ENCODE measurements at regions not wholly inside any gene's neighbourhood (a gene's known extent, or its start where the extent isn't known, plus 50 kb on each side); places are given as distances from the start of the nearest gene placed in this dataset.

- Histone ChIP-seq H3K9ac (ENCODE audit: low read length) (no peak overlapping the region), H3K4me3 (ENCODE audit: low read length) (no peak overlapping the region), H3K4me1 (ENCODE audit: control insufficient read depth, insufficient read depth, low read length) (no peaks in the 10 kb centered on the region), H3K27me3 (ENCODE audit: control insufficient read depth, insufficient read depth, low read length) (no peaks in the 10 kb centered on the region), H3K36me3 (ENCODE audit: control insufficient read depth, insufficient read depth, low read length) (no peaks in the 10 kb centered on the region), H3K27ac (ENCODE audit: low read depth, low read length) (no peak overlapping the region)
Measured at GRCh38 chr1:106480629-106481028, 575.8 kb upstream of the PRMT6 start.

GRCh38 chr1:106492880-106493279, 563.6 kb upstream of the PRMT6 start:
- Histone ChIP-seq H3K27ac (ENCODE audit: low read depth, low read length) (no peak overlapping the region), H3K36me3 (ENCODE audit: control insufficient read depth, insufficient read depth, low read length) (no peaks in the 10 kb centered on the region), H3K27me3 (ENCODE audit: control insufficient read depth, insufficient read depth, low read length) (no peaks in the 10 kb centered on the region), H3K4me1 (ENCODE audit: control insufficient read depth, insufficient read depth, low read length) (no peaks in the 10 kb centered on the region), H3K4me3 (ENCODE audit: low read length) (no peak overlapping the region), H3K9ac (ENCODE audit: low read length) (no peak overlapping the region)

GRCh38 chr1:106494646-106495045, 561.8 kb upstream of the PRMT6 start:
- Histone ChIP-seq H3K9ac (ENCODE audit: low read length) (no peak overlapping the region), H3K4me3 (ENCODE audit: low read length) (no peak overlapping the region), H3K27ac (ENCODE audit: low read depth, low read length) (no peak overlapping the region), H3K4me1 (ENCODE audit: control insufficient read depth, insufficient read depth, low read length) (no peaks in the 10 kb centered on the region), H3K36me3 (ENCODE audit: control insufficient read depth, insufficient read depth, low read length) (no peaks in the 10 kb centered on the region), H3K27me3 (ENCODE audit: control insufficient read depth, insufficient read depth, low read length) (no peaks in the 10 kb centered on the region)

GRCh38 chr1:106498238-106498637, 558.2 kb upstream of the PRMT6 start:
- Histone ChIP-seq H3K27ac (ENCODE audit: low read depth, low read length) (no peak overlapping the region), H3K4me1 (ENCODE audit: control insufficient read depth, insufficient read depth, low read length) (no peaks in the 10 kb centered on the region), H3K36me3 (ENCODE audit: control insufficient read depth, insufficient read depth, low read length) (no peaks in the 10 kb centered on the region), H3K4me3 (ENCODE audit: low read length) (no peak overlapping the region), H3K27me3 (ENCODE audit: control insufficient read depth, insufficient read depth, low read length) (no peaks in the 10 kb centered on the region), H3K9ac (ENCODE audit: low read length) (no peak overlapping the region)

- no peaks in the 10 kb centered on the region for H3K36me3 ChIP-seq (ENCODE audit: control insufficient read depth, insufficient read depth, low read length)
Measured at GRCh38 chr1:106502659-106503058, 553.8 kb upstream of the PRMT6 start.

GRCh38 chr1:106515375-106515774, 541.1 kb upstream of the PRMT6 start:
- H3K27me3 ChIP-seq (ENCODE audit: control insufficient read depth, insufficient read depth, low read length) = no peaks in the 10 kb centered on the region
- no peaks in the 10 kb centered on the region for H3K4me1 ChIP-seq (ENCODE audit: control insufficient read depth, insufficient read depth, low read length)
- H3K27ac ChIP-seq (ENCODE audit: low read depth, low read length) = no peak overlapping the region
- no peak overlapping the region for H3K9ac ChIP-seq (ENCODE audit: low read length)
- no peak overlapping the region for H3K4me3 ChIP-seq (ENCODE audit: low read length)
- H3K36me3 ChIP-seq (ENCODE audit: control insufficient read depth, insufficient read depth, low read length) = no peaks in the 10 kb centered on the region

More at GRCh38 chr1:106502659-106503058, 553.8 kb upstream of the PRMT6 start:
- no peaks in the 10 kb centered on the region for H3K27me3 ChIP-seq (ENCODE audit: control insufficient read depth, insufficient read depth, low read length)
- no peak overlapping the region for H3K9ac ChIP-seq (ENCODE audit: low read length)
- H3K4me1 ChIP-seq (ENCODE audit: control insufficient read depth, insufficient read depth, low read length) = no peaks in the 10 kb centered on the region
- no peak overlapping the region for H3K27ac ChIP-seq (ENCODE audit: low read depth, low read length)
- H3K4me3 ChIP-seq (ENCODE audit: low read length) = no peak overlapping the region

- Histone ChIP-seq H3K4me3 (ENCODE audit: low read length) (no peak overlapping the region), H3K36me3 (ENCODE audit: control insufficient read depth, insufficient read depth, low read length) (no peaks in the 10 kb centered on the region), H3K9ac (ENCODE audit: low read length) (no peak overlapping the region), H3K4me1 (ENCODE audit: control insufficient read depth, insufficient read depth, low read length) (no peaks in the 10 kb centered on the region), H3K27me3 (ENCODE audit: control insufficient read depth, insufficient read depth, low read length) (no peaks in the 10 kb centered on the region), H3K27ac (ENCODE audit: low read depth, low read length) (no peak overlapping the region)
Measured at GRCh38 chr1:106517224-106517623, 539.2 kb upstream of the PRMT6 start.

GRCh38 chr1:106523497-106523896, 533.0 kb upstream of the PRMT6 start:
- H3K36me3 ChIP-seq (ENCODE audit: control insufficient read depth, insufficient read depth, low read length) = no peaks in the 10 kb centered on the region
- H3K27me3 ChIP-seq (ENCODE audit: control insufficient read depth, insufficient read depth, low read length) = no peaks in the 10 kb centered on the region
- H3K9ac ChIP-seq (ENCODE audit: low read length) = no peak overlapping the region
- no peak overlapping the region for H3K4me3 ChIP-seq (ENCODE audit: low read length)
- H3K27ac ChIP-seq (ENCODE audit: low read depth, low read length) = no peak overlapping the region
- H3K4me1 ChIP-seq (ENCODE audit: control insufficient read depth, insufficient read depth, low read length) = no peaks in the 10 kb centered on the region

- H3K4me1 ChIP-seq (ENCODE audit: control insufficient read depth, insufficient read depth, low read length) = no peaks in the 10 kb centered on the region
- H3K36me3 ChIP-seq (ENCODE audit: control insufficient read depth, insufficient read depth, low read length) = no peaks in the 10 kb centered on the region
- H3K9ac ChIP-seq (ENCODE audit: low read length) = no peak overlapping the region
- no peak overlapping the region for H3K4me3 ChIP-seq (ENCODE audit: low read length)
- no peaks in the 10 kb centered on the region for H3K27me3 ChIP-seq (ENCODE audit: control insufficient read depth, insufficient read depth, low read length)
- no peak overlapping the region for H3K27ac ChIP-seq (ENCODE audit: low read depth, low read length)
Measured at GRCh38 chr1:106524631-106525030, 531.8 kb upstream of the PRMT6 start.

- no peaks in the 10 kb centered on the region for H3K36me3 ChIP-seq (ENCODE audit: control insufficient read depth, insufficient read depth, low read length)
- no peak overlapping the region for H3K4me3 ChIP-seq (ENCODE audit: low read length)
- H3K4me1 ChIP-seq (ENCODE audit: control insufficient read depth, insufficient read depth, low read length) = no peaks in the 10 kb centered on the region
- H3K27ac ChIP-seq (ENCODE audit: low read depth, low read length) = no peak overlapping the region
- H3K27me3 ChIP-seq (ENCODE audit: control insufficient read depth, insufficient read depth, low read length) = no peaks in the 10 kb centered on the region
- H3K9ac ChIP-seq (ENCODE audit: low read length) = no peak overlapping the region
Measured at GRCh38 chr1:106526650-106527049, 529.8 kb upstream of the PRMT6 start.

- H3K4me1 ChIP-seq (ENCODE audit: control insufficient read depth, insufficient read depth, low read length) = no peaks in the 10 kb centered on the region
- no peak overlapping the region for H3K9ac ChIP-seq (ENCODE audit: low read length)
- no peak overlapping the region for H3K4me3 ChIP-seq (ENCODE audit: low read length)
- no peaks in the 10 kb centered on the region for H3K36me3 ChIP-seq (ENCODE audit: control insufficient read depth, insufficient read depth, low read length)
- no peaks in the 10 kb centered on the region for H3K27me3 ChIP-seq (ENCODE audit: control insufficient read depth, insufficient read depth, low read length)
- H3K27ac ChIP-seq (ENCODE audit: low read depth, low read length) = no peak overlapping the region
Measured at GRCh38 chr1:106534612-106535011, 521.9 kb upstream of the PRMT6 start.

GRCh38 chr1:106536741-106537140, 519.7 kb upstream of the PRMT6 start:
- Histone ChIP-seq H3K4me3 (ENCODE audit: low read length) (no peak overlapping the region), H3K36me3 (ENCODE audit: control insufficient read depth, insufficient read depth, low read length) (no peaks in the 10 kb centered on the region), H3K9ac (ENCODE audit: low read length) (no peak overlapping the region), H3K27ac (ENCODE audit: low read depth, low read length) (no peak overlapping the region), H3K27me3 (ENCODE audit: control insufficient read depth, insufficient read depth, low read length) (no peaks in the 10 kb centered on the region), H3K4me1 (ENCODE audit: control insufficient read depth, insufficient read depth, low read length) (no peaks in the 10 kb centered on the region)

GRCh38 chr1:106548726-106549125, 507.7 kb upstream of the PRMT6 start:
- Histone ChIP-seq H3K4me1 (ENCODE audit: control insufficient read depth, insufficient read depth, low read length) (peaks cover 2% of the 10 kb centered on the region), H3K9ac (ENCODE audit: low read length) (no peak overlapping the region), H3K27me3 (ENCODE audit: control insufficient read depth, insufficient read depth, low read length) (no peaks in the 10 kb centered on the region), H3K4me3 (ENCODE audit: low read length) (no peak overlapping the region), H3K36me3 (ENCODE audit: control insufficient read depth, insufficient read depth, low read length) (no peaks in the 10 kb centered on the region), H3K27ac (ENCODE audit: low read depth, low read length) (no peak overlapping the region)
